CD4-positive, alpha-beta T cell treated with Interleukin-17A for 4 hours (primary cell): ENCODE measurements at regions not wholly inside any gene's neighbourhood (a gene's known extent, or its start where the extent isn't known, plus 50 kb on each side); places are given as distances from the start of the nearest gene placed in this dataset.
"Not testable (repeated sequence)": the region's sequence is repeated elsewhere in the genome, so short reads cannot be mapped to it uniquely, and the experiment has no call there.

Source experiments
- DNase-seq: peaks from one replicate; pipeline ENCODE4 v3.0.0-alpha.2; 2020; ENCODE audit warnings: mixed read lengths

GRCh38 chr7:86366946-86367345 lies 276.8 kb upstream of the GRM3 start:
- no peak for DNase-seq

DNA sequence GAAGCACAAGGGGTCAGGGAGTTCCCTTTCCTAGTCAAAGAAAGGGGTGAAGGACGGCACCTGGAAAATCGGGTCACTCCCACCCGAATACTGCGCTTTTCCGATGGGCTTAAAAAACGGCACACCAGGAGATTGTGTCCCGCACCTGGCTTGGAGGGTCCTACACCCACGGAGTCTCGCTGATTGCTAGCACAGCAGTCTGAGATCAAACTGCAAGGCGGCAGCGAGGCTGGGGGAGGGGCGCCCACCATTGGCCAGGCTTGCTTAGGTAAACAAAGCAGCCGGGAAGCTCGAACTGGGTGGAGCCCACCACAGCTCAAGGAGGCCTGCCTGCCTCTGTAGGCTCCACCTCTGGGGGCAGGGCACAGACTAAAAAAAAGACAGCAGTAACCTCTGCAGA lies 303.3 kb upstream of the GRM3 start:
- not testable (repeated sequence) for DNase-seq

- DNase-seq: no peak
Measured at GRCh38 chr7:86339051-86339450, 304.7 kb upstream of the GRM3 start.

DNA sequence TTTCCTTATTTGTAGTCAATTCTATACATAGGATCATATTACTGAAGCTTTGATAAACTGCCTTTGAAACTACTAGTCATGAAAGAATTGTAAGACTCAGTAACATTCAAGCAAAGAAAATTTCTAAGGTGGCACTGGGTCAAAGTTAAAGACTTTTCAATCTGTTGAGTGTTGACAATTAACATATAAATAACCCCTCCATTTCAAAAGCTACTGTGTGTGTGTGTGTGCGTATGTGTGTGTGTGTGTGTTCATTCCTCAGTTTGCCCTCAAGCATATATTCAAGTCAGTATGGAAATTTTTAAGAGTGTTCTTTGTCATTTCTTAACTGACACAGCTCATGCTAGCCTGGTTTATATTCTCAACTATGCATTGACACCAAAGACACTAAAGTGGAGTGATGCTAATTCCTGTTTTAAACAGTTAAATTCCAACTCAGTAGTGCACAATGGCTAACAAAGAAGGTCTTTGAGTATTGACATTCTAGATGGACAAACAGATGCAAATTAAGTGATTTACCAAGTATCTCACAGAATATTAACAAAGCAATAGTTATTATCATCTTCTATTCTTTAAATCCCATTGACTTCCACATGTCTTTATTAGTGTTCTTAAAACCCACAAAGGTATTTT lies 314.8 kb upstream of the GRM3 start:
- DNase-seq: no peak

- no peak for DNase-seq
Measured at GRCh38 chr7:86326847-86327246, 316.9 kb upstream of the GRM3 start.

- no peak for DNase-seq
Measured at GRCh38 chr7:86320889-86321288, 322.8 kb upstream of the GRM3 start.

DNA sequence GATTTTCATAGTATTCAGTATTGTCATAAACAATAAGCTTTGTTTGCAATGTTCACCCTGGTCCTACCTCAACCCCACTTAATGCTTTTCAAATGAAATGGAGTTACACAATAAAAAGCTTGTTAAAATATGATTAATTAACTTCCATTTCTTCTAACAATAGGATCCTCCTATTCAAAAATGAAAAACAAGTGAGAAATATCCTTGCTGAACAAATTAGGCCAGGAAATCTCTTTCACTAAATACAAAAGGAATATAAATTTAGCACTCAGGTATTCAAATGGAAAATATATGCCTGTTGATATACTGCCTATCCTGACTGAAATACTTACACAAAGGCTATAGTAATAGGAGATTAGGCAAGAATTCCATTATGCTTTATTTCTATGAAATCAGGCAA lies 323.4 kb upstream of the GRM3 start:
- DNase-seq: no peak

DNA sequence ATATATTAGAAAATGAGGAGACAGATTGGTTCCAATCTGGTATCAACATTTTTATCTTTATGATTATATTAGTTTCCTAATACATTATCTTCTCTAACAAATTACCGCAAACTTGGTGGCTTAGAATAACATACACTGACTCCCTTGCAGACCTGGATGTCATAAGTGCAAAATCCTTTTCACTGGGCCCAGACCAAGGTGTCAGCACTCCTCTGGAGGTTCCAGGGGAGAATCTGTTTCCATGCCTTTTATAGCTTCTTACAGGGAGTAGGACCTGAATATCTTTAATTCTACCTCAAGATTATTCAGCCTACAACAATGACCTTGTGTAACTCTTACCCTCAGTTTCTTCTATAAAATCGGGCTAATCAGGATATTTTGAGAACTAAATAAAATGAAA lies 329.9 kb upstream of the GRM3 start:
- DNase-seq: no peak

DNA sequence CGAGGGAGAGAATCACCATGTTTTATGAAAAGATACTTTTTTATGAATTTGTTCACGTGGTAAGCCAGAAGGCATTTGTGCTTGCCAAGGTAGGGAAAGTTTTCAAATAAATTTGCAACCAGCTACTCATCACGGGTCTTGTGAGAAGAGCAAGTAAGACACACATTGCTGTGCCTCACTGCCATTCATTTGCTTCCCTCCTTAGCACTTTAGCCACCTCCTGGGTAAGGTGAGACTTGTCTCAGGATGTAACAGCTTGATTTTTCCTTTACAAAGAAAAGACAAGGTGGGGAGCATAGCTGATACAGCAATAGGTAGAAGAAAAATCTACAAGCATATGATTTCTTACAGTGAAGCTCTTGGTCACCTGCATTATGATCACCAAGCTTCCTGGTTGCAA lies 342.4 kb upstream of the GRM3 start:
- no peak for DNase-seq

- no peak for DNase-seq
Measured at GRCh38 chr7:86295526-86295925, 348.2 kb upstream of the GRM3 start.

GRCh38 chr7:86282014-86282682 lies 361.6 kb upstream of the GRM3 start:
- no peak for DNase-seq

DNA sequence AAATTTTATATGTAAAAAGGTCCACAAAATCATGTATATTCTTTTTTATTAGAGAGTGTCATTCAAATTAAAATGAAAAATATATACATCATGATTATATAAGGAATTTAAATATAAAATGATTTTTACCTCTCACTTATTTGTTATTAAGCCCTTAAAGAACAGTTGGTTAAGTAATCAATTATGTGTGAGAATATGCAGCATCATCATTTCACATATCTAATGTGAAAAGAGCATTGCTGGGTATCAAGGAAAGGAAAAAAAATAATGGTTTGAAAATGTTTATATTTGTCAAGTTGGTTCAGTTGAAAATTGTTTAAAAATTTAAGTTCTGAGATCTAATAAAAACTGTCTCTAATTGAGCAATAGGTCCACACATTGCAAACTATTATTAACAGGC lies 363.6 kb upstream of the GRM3 start:
- no peak for DNase-seq

GRCh38 chr7:86262781-86263180 lies 380.9 kb upstream of the GRM3 start:
- DNase-seq: no peak

DNA sequence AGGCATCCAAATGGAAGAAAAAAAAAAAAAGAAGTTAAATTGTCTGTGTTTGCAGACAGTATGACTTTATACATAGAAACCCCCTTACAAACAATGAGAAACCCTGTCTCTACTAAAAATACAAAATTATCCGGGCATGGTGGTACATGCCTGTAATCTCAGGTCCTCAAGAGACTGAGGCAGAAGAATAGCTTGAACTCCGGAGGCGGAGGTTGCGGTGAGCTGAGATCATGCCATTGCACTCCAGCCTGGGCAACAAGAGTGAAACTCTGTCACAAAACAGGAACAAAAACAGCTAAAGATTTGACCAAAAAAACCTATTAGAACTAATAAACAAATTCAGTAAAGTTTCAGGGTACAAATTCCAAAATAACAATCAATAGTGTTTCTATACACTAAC lies 385.8 kb upstream of the GRM3 start:
- DNase-seq: no peak

- DNase-seq: no peak
Measured at GRCh38 chr7:86252406-86252805, 391.3 kb upstream of the GRM3 start.

- no peak for DNase-seq
Measured at GRCh38 chr7:86248977-86249376, 394.7 kb upstream of the GRM3 start.

- no peak for DNase-seq
Measured at GRCh38 chr7:86243171-86243570, 400.5 kb upstream of the GRM3 start.

DNA sequence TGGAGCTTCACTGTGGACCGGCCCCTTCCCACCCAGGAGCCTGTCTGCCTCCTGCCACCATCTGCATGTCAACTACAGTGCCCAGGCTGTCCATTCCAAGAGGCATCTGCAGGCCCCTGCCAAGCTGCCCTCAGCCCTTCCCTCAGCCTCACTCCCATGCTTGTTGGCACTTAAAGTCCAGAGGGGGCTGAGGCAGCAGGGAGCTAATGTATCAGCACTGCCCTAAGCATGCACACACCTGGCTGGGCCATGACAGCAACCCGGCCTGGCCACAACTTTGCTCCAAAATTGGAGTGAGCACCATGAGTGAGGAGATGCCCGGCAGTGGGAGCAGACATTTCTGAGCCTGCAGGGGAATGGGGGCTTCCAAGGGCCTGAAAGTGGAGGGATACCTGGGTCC lies 417.5 kb upstream of the GRM3 start:
- DNase-seq: no peak

DNA sequence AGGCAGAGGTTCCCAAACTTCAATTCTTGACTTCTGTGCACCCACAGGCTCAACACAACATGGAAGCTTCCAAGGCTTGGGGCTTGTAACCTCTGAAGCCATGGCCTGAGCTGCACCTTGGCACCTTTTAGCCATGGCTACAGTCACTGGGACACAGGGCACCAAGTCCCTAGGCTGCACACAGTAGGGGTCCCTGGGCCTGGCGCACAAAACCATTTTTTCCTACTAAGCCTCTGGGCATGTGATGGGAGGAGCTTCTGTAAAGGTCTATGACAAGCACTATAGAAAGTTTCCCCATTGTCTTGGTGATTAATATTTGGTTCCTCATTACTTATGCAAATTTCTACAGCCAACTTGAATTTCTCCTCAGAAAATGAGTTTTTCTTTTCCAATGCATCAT lies 420.9 kb upstream of the GRM3 start:
- no peak for DNase-seq

GRCh38 chr7:86214734-86215133 lies 429.0 kb upstream of the GRM3 start:
- no peak for DNase-seq

DNA sequence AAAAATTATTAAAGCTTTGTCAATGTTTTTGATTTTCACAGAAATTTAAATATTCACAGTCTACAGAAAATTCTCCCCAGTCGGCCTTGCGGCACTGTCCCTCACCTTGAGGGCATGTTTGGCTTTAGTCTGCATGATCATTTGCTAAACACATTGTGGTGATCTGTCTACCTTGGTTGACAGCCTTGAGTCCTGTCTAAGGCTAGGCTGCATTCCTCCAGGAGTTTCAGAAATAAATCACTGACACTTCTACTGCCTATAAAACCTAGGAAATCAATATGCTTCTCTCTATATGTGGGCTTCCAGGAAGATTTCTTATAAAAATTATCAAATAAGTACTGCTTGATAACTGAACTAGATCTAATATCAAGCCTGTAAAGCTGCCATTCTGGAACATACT lies 430.7 kb upstream of the GRM3 start:
- DNase-seq: no peak

DNA sequence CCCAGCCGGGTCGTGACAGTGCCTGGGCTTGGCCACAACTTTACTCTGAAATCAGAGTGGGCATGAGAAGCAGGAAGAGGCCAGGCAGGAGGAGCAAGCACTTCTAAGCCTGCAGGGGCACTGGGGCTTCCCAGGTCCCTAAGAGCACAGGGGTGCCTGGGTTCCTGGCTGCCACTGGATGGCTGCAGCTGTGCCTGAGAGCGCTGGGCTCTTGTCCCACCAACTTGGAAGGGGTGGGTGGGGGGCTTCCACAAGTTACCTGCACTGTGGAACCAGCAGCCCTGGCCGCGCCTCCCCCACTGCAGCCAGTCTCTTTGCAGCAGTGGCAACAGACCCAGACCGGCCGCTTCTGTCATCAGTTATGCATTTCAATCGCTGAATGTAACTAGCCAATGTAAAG lies 434.7 kb upstream of the GRM3 start:
- no peak for DNase-seq

DNA sequence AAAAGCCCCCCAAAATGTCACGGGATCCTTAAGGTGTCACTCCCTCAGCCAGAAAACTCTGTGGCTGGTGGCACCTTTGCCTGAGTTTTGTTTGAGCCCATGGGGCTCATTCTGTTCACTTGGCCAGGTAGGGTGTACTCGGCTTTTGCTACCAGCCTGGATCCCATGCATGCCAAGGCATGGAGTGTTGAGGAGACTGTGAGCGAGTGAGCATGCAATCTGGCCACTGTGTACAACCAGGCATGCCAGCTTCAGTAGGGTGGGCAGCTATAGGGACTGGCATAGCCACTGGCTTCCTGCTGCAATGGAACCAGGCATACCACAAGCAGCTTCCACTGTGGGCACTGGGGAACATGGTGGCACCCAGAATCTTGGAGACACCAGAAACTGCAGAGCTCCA lies 436.0 kb upstream of the GRM3 start:
- no peak for DNase-seq

DNA sequence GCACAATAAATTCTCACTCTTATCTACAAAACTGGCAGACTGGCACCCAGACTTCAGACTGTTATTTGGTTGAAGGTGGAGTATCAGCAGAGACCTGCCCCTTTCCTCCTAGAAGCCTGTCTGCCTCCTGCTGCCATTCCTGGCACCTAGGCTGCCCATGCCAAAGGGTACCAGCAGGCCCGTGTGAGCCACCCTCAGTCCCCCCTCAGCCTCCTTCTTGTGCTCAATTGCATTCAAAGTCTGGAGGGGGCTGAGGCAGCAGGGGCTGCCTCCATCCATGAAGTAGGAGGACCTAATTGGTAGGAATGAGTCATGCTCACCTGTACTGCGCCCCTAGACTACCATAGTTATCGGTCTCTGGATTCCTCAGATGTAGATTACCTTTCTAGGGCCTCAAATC lies 440.9 kb upstream of the GRM3 start:
- no peak for DNase-seq

GRCh38 chr7:86201767-86202166 lies 441.9 kb upstream of the GRM3 start:
- no peak for DNase-seq
